Right renal pelvis (tissue), 4 donors: ENCODE measurements at regions not wholly inside any gene's neighbourhood (a gene's known extent, or its start where the extent isn't known, plus 50 kb on each side); places are given as distances from the start of the nearest gene placed in this dataset.
"Not testable (repeated sequence)": the region's sequence is repeated elsewhere in the genome, so short reads cannot be mapped to it uniquely, and the experiment has no call there.

Experiments
- DNase-seq, 4 donors: peaks; one replicate each; pipeline ENCODE4 v3.0.0-alpha.2; 2013; ENCODE audit warnings: low read depth in 4 of 4, low spot score in 3 of 4, missing footprints in 1 of 4

- DNase-seq = no peak
Observed at GRCh38 chr18:75779450-75779849, 351.9 kb upstream of the SMIM21 start.

GRCh38 chr18:75777630-75778029 is 350.1 kb upstream of the SMIM21 start:
- no peak for DNase-seq

- DNase-seq = no peak
Observed at GRCh38 chr18:75775121-75775520, 347.6 kb upstream of the SMIM21 start.

- no peak for DNase-seq
Observed at GRCh38 chr18:75773618-75774017, 346.1 kb upstream of the SMIM21 start.

- no peak for DNase-seq
Observed at GRCh38 chr18:75762758-75763157, 335.3 kb upstream of the SMIM21 start.

GRCh38 chr18:75760208-75760607 is 332.7 kb upstream of the SMIM21 start:
- DNase-seq = no peak

GRCh38 chr18:75757951-75758350 is 330.4 kb upstream of the SMIM21 start:
- no peak for DNase-seq

- no peak for DNase-seq
Observed at GRCh38 chr18:75754433-75754832, 326.9 kb upstream of the SMIM21 start.

GRCh38 chr18:75753753-75754152 is 326.2 kb upstream of the SMIM21 start:
- no peak for DNase-seq

GRCh38 chr18:75752740-75753263 is 325.3 kb upstream of the SMIM21 start:
- no peak for DNase-seq

GRCh38 chr18:75745147-75745546 is 317.6 kb upstream of the SMIM21 start:
- DNase-seq = no peak

- DNase-seq = no peak
Observed at GRCh38 chr18:75742516-75742915, 315.0 kb upstream of the SMIM21 start.

GRCh38 chr18:75739682-75740081 is 312.2 kb upstream of the SMIM21 start:
- no peak for DNase-seq

- DNase-seq = no peak
Observed at GRCh38 chr18:75735291-75735690, 307.8 kb upstream of the SMIM21 start.

- DNase-seq = no peak
Observed at GRCh38 chr18:75730249-75730648, 302.7 kb upstream of the SMIM21 start.

GRCh38 chr18:75728621-75729020 is 301.1 kb upstream of the SMIM21 start:
- DNase-seq = no peak

GRCh38 chr18:75727456-75727855 is 300.0 kb upstream of the SMIM21 start:
- DNase-seq = no peak

- no peak for DNase-seq
Observed at GRCh38 chr18:75723521-75724340, 296.2 kb upstream of the SMIM21 start.

GRCh38 chr18:75714766-75715165 is 287.3 kb upstream of the SMIM21 start:
- DNase-seq = no peak

GRCh38 chr18:75712124-75712867 is 284.8 kb upstream of the SMIM21 start:
- DNase-seq = not testable (repeated sequence)

- DNase-seq = no peak
Observed at GRCh38 chr18:75700561-75700960, 273.1 kb upstream of the SMIM21 start.

- no peak for DNase-seq
Observed at GRCh38 chr18:75698861-75699260, 271.4 kb upstream of the SMIM21 start.
